SK-N-SH (cell line): ENCODE measurements at regions not wholly inside any gene's neighbourhood (a gene's known extent, or its start where the extent isn't known, plus 50 kb on each side); places are given as distances from the start of the nearest gene placed in this dataset.

Source experiments
- CTCF ChIA-PET: fragments of 300-600, 350-600 bp; formaldehyde crosslinking; extraction: SDS; loops from one replicate; lab custom pipeline; 2021; lab: Yijun Ruan, JAX
- POLR2A ChIA-PET: fragments of 350-600 bp; sonication (Branson Sonifier 250); formaldehyde crosslinking; extraction: SDS; loops from one replicate; lab custom pipeline; 2020; ENCODE audit warnings: antibody characterized with exemption, inconsistent platforms; lab: Yijun Ruan, JAX
- DNase-seq: peaks from one replicate; pipeline ENCODE4 v3.0.0; 2012
- H2AFZ ChIP-seq: fragments of 200-600 bp; sonication (generic); 2 replicates; pipeline ENCODE4 v1.8.1; 2016; ENCODE audit warnings: antibody characterized with exemption, mild to moderate bottlenecking, low read depth
- H3F3A ChIP-seq: fragments of 200-600 bp; sonication (generic); replicated peaks from 2 replicates; pipeline ENCODE3; 2016; ENCODE audit warnings: antibody characterized with exemption, mild to moderate bottlenecking; ENCODE audit not compliant: insufficient read depth
- H3K27ac ChIP-seq, 2 experiments: fragments of 200-500 bp in 1 of 2; fragments of 200-600 bp in 1 of 2; sonication (Bioruptor generic) in 1 of 2; sonication (generic), shearing (Covaris generic) in 1 of 2; 2 replicates each; pipeline versions ENCODE4 v1.5.1 to v1.6.1; 2014 to 2016; ENCODE audit warnings: low read depth in 2 of 2, inconsistent platforms in 1 of 2, low read length in 1 of 2, mild to moderate bottlenecking in 1 of 2, mixed read lengths in 1 of 2
- H3K27me3 ChIP-seq: fragments of 200-600 bp; sonication (generic), shearing (Covaris generic); 2 replicates; pipeline ENCODE4 v1.6.1; 2016; ENCODE audit warnings: mixed run types; ENCODE audit not compliant: insufficient read depth
- H3K36me3 ChIP-seq, 2 experiments: fragments of 200-500 bp in 1 of 2; fragments of 200-600 bp in 1 of 2; sonication (Bioruptor generic) in 1 of 2; sonication (generic) in 1 of 2; replicated peaks in 1 of 2; 2 replicates each; pipeline versions ENCODE3 to v1.5.1; 2014 to 2016; ENCODE audit warnings: low read length in 1 of 2, mild to moderate bottlenecking in 1 of 2; ENCODE audit not compliant: insufficient read depth in 2 of 2, control insufficient read depth in 1 of 2
- H3K4me1 ChIP-seq, 2 experiments: fragments of 200-500 bp in 1 of 2; fragments of 200-600 bp in 1 of 2; sonication (Bioruptor generic) in 1 of 2; sonication (generic), shearing (Covaris generic) in 1 of 2; 2 replicates each; pipeline versions ENCODE4 v1.5.1 to v1.6.1; 2014 to 2016; ENCODE audit warnings: low read depth in 1 of 2, low read length in 1 of 2, mixed run types in 1 of 2; ENCODE audit not compliant: insufficient read depth in 2 of 2, control insufficient read depth in 1 of 2
- H3K4me2 ChIP-seq: fragments of 200-600 bp; sonication (generic), shearing (Covaris generic); 2 replicates; pipeline ENCODE4 v1.6.1; 2017; ENCODE audit warnings: mixed run types
- H3K4me3 ChIP-seq, 2 experiments: fragments of 200-500 bp in 1 of 2; fragments of 200-600 bp in 1 of 2; sonication (Bioruptor generic) in 1 of 2; sonication (generic), shearing (Covaris generic) in 1 of 2; 2 replicates each; pipeline versions ENCODE4 v1.5.1 to v1.8.1; 2014 to 2016; ENCODE audit warnings: low read depth in 2 of 2, inconsistent platforms in 1 of 2, low read length in 1 of 2, mild to moderate bottlenecking in 1 of 2, mixed read lengths in 1 of 2, moderate library complexity in 1 of 2
- H3K79me2 ChIP-seq: fragments of 200-600 bp; sonication (generic); 2 replicates; pipeline ENCODE4 v1.8.1; 2017; ENCODE audit warnings: mild to moderate bottlenecking; ENCODE audit not compliant: insufficient read depth
- H3K9ac ChIP-seq: fragments of 200-600 bp; sonication (generic); 2 replicates; pipeline ENCODE4 v1.6.1; 2017; ENCODE audit warnings: mixed run types
- H3K9me2 ChIP-seq: fragments of 200-600 bp; sonication (generic); 2 replicates; pipeline ENCODE4 v1.6.1; 2017; ENCODE audit warnings: mixed run types
- H3K9me3 ChIP-seq: fragments of 200-600 bp; sonication (generic); 2 replicates; pipeline ENCODE4 v1.6.1; 2017; ENCODE audit warnings: mixed run types, mild to moderate bottlenecking, moderate library complexity
- H4K20me1 ChIP-seq: fragments of 200-600 bp; sonication (generic); 2 replicates; pipeline ENCODE4 v1.6.1; 2017; ENCODE audit warnings: mild to moderate bottlenecking, mixed run types; ENCODE audit not compliant: insufficient read depth
- CHD2 ChIP-seq: fragments of 150-350 bp; IDR thresholded peaks from 2 replicates; pipeline ENCODE4 v1.6.1; 2018; ENCODE audit warnings: low read length; ENCODE audit not compliant: partially characterized antibody
- EP300 ChIP-seq, 2 experiments: IDR thresholded peaks; 2 replicates each; pipeline versions ENCODE4 v1.4.0 to v1.6.1; 2012; ENCODE audit warnings: borderline replicate concordance in 1 of 2, low read depth in 1 of 2, low read length in 1 of 2
- FOXJ3 ChIP-seq: sonication (generic); formaldehyde crosslinking; IDR thresholded peaks from 2 replicates; pipeline ENCODE4 v1.5.1; 2020; ENCODE audit warnings: mild to moderate bottlenecking, missing genetic modification reagents
- FOXM1 ChIP-seq: IDR thresholded peaks from 2 replicates; pipeline ENCODE4 v1.4.0; 2012; ENCODE audit warnings: low read depth, mild to moderate bottlenecking
- GATA2 ChIP-seq: sonication (generic); formaldehyde crosslinking; IDR thresholded peaks from 2 replicates; pipeline ENCODE4 v1.5.0; 2020; ENCODE audit warnings: mild to moderate bottlenecking, missing genetic modification reagents
- NFIC ChIP-seq: IDR thresholded peaks from 2 replicates; pipeline ENCODE4 v1.4.0; 2012; ENCODE audit warnings: borderline replicate concordance
- NRF1 ChIP-seq: IDR thresholded peaks from 2 replicates; pipeline ENCODE4 v1.6.1; 2012; ENCODE audit warnings: low read depth, mild to moderate bottlenecking, low read length
- POLR2AphosphoS5 ChIP-seq: IDR thresholded peaks from 2 replicates; pipeline ENCODE4 v1.6.1; 2012; ENCODE audit warnings: low read depth, low read length
- RCOR1 ChIP-seq: fragments of 150-350 bp; IDR thresholded peaks from 2 replicates; pipeline ENCODE4 v1.6.1; 2017; ENCODE audit warnings: antibody characterized with exemption, low read length
- SMC3 ChIP-seq: IDR thresholded peaks from 2 replicates; pipeline ENCODE4 v1.6.1; 2012; ENCODE audit warnings: low read depth, low read length, improper control_type of control experiment
- TAF1 ChIP-seq: IDR thresholded peaks from 2 replicates; pipeline ENCODE4 v1.6.1; 2012; ENCODE audit warnings: low read depth, mild to moderate bottlenecking, low read length, moderate library complexity, borderline replicate concordance
- TCF12 ChIP-seq: IDR thresholded peaks from 2 replicates; pipeline ENCODE4 v1.4.0; 2012
- YY1 ChIP-seq: IDR thresholded peaks from 2 replicates; pipeline ENCODE4 v1.4.0; 2012; ENCODE audit warnings: low read depth, mild to moderate bottlenecking
- WGBS: methylation state at CpG from one replicate; pipeline ENCODE4 v1.1.6; 2017; ENCODE audit warnings: low lambda C conversion rate; 5-methylcytosine and 5-hydroxymethylcytosine counted together
- TF ChIP-seq, protein P1 (sequence below): IDR thresholded peaks from 2 replicates; pipeline ENCODE4; 2012
- TF ChIP-seq, protein P2 (sequence below): fragments of 150-350 bp; IDR thresholded peaks from 2 replicates; pipeline ENCODE4 v1.6.1; 2016; ENCODE audit warnings: mild to moderate bottlenecking, low read depth, low read length

DNA sequence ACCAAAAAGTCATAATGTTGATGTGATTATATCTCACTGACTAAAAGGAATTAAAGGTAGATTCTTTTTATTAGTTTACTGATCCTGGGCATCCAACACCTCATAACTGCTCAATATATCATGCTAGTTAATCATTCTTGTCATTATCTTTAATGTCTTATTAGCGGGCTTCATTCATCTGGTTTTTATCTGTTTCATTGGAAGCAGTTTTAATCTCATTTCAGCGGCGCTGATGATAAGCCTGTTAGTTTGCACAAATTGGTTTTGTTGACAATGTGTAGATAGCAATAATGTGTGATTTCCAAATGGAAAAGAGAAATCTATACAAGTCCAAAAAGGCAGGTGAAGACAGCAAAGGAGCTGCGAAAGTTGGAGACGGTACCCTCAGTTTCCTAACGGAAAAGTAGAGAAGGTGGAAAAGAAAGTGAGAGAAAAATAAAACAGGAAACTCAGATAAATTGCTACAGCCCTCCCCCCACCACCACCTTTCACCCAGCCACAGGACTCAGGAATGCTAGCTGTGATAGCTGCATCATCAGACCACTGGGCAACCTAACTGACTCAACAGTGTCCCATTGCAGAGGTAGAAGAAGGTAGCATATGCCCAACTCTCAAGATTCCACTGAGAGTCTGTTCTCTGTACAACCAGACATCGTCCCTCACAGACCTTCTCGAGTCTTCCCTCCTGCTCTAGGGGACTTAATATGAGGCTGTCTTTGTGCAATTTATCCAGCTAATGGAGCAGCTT is 241.7 kb upstream of the CAMK1G start:
- H3K36me3 ChIP-seq = no peaks in the 10 kb centered on the region
- no peak overlapping the region for H3K4me2 ChIP-seq
- ChIA-PET CTCF (interaction anchor here (0.6 to 3.1 kb wide), 10 partner anchors 10 to 1097 kb away, joined by 3 to 17 read pairs (median 4); no protein-coding TSS in a partner anchor), POLR2A (no interaction called here)
- DNase-seq = no peak
- H3K9me3 ChIP-seq = no peaks in the 10 kb centered on the region
- TF ChIP-seq SMC3 (no peak), FOXJ3 (no peak), CHD2 (no peak), YY1 (no peak), TAF1 (no peak), TCF12 (no peak), NRF1 (no peak), FOXM1 (no peak), RCOR1 (peak; percentile 83; the same call in 1 of the 2 replicates), GATA2 (CRISPR knock-in tag) (peak; percentile 75; the same call in 1 of the 2 replicates), EP300 (IDR thresholded peaks at IDR 0.05; ENCODE audit: borderline replicate concordance in 1 of 2, low read depth in 1 of 2, low read length in 1 of 2) (peak in 1 of 2 experiments; percentile 84; a peak in 2 of 4 replicates), POLR2AphosphoS5 (no peak; the same call in 1 of the 2 replicates), NFIC (no peak)
- TF ChIP-seq, protein P1, sequence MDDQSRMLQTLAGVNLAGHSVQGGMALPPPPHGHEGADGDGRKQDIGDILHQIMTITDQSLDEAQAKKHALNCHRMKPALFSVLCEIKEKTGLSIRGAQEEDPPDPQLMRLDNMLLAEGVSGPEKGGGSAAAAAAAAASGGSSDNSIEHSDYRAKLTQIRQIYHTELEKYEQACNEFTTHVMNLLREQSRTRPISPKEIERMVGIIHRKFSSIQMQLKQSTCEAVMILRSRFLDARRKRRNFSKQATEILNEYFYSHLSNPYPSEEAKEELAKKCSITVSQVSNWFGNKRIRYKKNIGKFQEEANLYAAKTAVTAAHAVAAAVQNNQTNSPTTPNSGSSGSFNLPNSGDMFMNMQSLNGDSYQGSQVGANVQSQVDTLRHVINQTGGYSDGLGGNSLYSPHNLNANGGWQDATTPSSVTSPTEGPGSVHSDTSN = no peak
- TF ChIP-seq, protein P2, sequence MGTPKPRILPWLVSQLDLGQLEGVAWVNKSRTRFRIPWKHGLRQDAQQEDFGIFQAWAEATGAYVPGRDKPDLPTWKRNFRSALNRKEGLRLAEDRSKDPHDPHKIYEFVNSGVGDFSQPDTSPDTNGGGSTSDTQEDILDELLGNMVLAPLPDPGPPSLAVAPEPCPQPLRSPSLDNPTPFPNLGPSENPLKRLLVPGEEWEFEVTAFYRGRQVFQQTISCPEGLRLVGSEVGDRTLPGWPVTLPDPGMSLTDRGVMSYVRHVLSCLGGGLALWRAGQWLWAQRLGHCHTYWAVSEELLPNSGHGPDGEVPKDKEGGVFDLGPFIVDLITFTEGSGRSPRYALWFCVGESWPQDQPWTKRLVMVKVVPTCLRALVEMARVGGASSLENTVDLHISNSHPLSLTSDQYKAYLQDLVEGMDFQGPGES = no peak
- 71% methylated on average over 8 of the region's 8 CpGs for WGBS
- no peaks in the 10 kb centered on the region for H3K9me2 ChIP-seq
- no peaks in the 10 kb centered on the region for H3K79me2 ChIP-seq
- no peak overlapping the region for H3K9ac ChIP-seq
- H3K27ac ChIP-seq = no peak overlapping the region; a peak in 1 of 4 replicates
- no peaks in the 10 kb centered on the region for H4K20me1 ChIP-seq
- no peak overlapping the region for H3K4me3 ChIP-seq
- peaks cover 0 to 25% of the 10 kb centered on the region in 2 experiments; a peak in 2 of 4 replicates for H3K4me1 ChIP-seq
- H3F3A ChIP-seq = no peaks in the 10 kb centered on the region
- no peak overlapping the region for H2AFZ ChIP-seq
- no peaks in the 10 kb centered on the region for H3K27me3 ChIP-seq
